GM19438 (cell line): ENCODE measurements at regions not wholly inside any gene's neighbourhood (a gene's known extent, or its start where the extent isn't known, plus 50 kb on each side); places are given as distances from the start of the nearest gene placed in this dataset.
"Not testable (repeated sequence)": the region's sequence is repeated elsewhere in the genome, so short reads cannot be mapped to it uniquely, and the experiment has no call there.

Experiments
- ATAC-seq: cut with Tn5 transposase; IDR thresholded peaks from one replicate; pipeline ENCODE4 v1.9.1; 2021; ENCODE audit warnings: low read depth; ENCODE audit not compliant: unreplicated experiment

DNA sequence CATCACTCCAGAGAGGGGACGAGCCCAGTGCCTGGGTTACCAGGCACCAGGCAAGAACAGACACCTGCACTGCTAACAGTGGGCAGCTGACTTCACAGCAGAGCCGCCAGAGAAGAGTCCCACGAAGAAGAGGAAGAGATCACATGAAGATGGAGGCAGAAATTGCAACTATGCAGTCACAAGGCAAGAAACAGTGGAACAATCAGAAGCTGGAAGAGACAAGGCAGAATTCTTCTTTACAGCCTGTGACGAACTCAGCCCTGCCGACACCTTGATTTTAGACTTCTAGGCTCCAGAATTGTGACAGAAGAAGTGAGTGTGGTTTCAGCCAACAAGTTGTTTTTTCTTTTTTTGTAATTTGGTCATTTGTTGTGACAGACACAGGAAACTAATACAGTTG lies 59.2 kb downstream of the IL12A start:
- ATAC-seq, result no peak

DNA sequence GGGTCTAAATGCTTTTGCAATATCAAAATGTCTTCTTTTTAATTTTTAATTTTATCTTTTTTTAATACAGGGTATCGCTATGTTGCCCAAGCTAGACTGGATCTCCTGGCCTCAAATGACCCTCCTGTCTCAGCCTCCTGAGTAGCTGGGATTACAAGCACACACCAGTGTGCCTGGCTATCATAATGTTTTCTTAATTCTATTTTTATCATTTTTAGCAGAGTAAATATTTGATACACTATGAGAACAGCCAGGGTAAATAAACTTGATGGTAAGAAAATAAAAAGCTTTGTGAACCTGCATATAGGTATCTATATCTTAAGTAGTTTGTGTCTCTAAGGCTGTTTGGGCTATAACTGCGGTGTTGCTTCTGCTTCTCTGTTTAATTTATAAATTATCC lies 60.4 kb downstream of the IL12A start:
- no peak for ATAC-seq

DNA sequence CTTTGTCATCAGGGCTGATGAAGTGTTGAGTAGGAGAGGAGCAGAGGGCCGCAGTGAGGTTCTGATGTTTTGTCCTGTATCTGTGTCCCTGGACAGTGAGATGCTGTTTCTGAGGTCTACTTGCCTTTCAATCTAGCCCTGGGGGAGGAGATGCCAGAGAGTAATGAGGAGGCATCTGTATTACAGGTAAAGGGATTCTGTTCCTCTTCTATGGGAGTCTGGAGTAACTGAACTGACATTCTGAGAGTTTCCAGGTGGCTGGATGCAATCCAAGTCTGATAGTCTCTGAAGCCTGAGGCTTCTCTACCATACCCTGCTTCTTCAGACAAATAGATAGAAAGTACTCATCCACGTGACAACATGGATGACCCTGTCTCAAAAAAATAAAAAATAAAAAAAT lies 60.9 kb downstream of the IL12A start:
- ATAC-seq, result no peak

DNA sequence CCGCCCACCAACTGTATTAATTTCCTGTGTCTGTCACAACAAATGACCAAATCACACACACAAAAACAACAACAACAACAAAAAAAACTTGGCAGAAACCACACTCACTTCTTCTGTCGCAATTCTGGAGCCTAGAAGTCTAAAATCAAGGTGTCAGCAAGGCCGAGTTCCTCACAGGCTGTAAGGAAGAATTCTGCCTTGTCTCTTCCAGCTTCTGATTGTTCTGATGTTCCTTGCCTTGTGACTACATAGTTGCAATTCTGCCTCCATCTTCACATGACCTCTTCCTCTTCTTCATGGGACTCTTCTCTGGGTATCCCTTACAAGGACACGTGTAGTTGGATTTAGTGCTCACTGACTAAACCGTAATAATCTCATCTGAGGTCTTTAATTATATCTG lies 61.4 kb downstream of the IL12A start:
- ATAC-seq, result no peak

DNA sequence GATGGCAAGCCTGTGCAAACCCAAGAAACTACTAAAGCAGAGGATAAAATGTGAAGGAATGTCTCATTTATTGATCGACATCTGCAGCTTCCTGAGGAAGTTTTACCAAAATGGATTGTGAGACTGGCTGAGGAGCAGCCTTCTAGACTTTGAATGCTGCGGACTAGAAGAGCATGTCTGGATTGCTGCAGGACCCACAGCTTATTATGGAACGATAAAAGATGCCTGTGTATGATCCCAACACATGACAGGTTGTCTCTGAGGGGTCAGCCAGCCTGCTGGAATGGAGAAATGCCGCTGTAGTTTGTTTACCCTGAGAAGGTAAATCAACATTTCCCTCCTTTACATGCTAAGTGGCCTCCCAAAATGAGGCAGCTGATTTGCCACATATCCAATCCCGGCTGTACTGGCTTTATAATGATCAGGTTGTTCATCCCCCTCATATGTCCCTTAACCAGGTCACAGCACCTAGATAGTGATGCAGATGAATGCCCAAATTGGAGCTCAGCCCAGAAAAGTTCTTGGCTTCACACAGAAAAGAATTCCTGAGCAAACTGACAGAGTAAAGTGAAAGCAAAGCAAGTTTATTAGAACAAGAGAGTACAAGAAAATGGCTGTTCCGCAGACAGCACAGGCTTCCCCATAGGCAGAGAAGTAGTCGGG lies 63.9 kb downstream of the IL12A start:
- ATAC-seq, result no peak

DNA sequence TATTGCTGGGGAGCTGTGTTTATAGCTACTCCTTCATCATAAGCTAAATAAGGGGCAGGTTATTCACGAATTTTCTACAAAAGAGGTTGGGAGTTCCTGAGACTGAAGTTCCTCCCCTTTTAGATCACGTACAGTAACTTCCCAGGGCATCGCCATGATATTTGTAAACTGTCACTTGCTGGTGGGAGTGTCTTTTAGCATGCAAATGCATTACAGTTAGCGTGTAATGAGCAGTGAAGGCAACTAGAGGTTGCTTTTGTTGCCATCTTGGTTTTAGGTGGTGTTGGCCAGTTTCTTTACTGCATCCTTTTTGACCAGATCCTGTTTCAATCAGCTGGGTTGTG lies 64.4 kb downstream of the IL12A start:
- ATAC-seq, result no peak

DNA sequence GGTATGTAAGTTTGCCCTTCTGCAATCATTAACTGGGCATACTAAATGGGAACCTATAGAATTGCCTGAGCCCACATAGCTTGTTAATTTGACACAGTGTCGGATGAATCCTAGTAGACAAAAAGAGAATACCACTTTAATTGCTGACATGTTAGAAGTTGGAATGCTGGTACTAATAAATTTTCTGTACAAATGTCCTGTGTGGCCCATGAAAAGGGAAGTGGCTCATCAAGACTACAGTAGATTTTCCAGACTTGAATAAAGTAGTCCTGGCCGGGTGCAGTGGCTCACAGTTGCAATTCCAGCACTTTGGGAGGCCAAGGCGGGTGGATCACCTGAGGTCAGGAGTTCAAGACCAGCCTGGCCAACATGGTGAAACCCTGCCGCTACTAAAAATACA lies 66.2 kb downstream of the IL12A start:
- ATAC-seq, result not testable (repeated sequence)

DNA sequence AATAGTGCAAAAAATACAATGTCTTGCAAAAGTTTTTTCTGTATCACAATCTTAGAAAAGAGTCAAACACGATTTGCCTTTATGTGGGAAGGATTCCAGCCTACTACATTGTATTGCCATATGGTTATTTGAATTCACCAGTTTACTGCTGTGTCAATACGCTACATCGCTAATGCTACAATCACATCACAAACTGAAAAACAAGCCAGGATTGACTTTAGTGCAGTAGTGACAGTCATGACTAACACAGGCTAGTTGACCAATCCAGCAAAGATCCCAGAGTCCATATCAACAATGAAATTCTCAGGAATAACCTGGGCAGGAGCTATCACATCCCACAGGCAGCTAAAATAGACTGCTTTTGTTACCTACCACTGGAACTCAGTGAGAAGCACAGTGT lies 67.0 kb downstream of the IL12A start:
- no peak for ATAC-seq

DNA sequence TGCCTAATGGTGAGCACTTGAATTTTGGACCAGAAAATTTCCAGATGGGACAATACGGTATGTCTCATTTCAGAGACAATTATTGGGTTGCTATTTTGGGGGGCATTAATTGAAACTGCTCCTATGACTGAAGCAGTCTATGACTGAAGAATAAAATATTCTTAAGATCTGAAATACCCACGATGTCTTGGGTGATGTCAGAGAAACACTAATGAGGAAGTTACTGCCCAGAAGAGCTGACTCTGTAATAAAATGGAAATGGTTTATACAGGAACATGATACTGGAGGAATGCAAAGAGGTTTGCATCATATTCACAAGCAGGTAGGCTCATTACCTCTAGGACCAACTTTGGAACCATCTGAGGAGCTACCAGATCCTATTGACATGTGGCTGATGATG lies 68.7 kb downstream of the IL12A start:
- ATAC-seq, result no peak

DNA sequence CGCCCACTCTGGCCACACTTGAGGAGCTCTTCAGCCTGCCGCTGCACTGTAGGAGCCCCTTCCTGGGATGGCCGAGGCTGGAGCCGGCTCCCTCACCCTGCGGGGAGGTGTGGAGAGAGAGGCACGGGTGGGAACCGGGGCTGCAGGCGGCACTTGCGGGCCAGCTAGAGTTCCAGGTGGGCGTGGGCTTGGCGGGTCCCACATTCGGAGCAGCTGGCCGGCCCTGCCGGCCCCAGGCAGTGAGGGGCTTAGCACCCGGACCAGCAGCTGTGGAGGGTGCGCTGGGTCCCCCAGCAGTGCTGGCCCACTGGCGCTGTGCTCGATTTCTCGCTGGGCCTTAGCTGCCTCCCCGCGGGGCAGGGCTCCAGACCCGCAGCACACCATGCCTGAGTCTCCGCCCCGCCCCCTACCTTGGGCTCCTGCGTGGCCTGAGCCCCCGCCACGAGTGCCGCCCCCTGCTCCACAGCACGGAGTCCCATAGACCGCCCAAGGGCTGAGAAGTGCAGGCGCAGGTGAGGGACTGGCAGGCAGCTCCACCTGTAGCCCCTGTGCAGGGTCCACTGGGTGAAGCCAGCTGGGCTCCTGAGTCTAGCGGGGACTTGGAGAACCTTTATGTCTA lies 71.9 kb downstream of the IL12A start:
- ATAC-seq, result no peak

DNA sequence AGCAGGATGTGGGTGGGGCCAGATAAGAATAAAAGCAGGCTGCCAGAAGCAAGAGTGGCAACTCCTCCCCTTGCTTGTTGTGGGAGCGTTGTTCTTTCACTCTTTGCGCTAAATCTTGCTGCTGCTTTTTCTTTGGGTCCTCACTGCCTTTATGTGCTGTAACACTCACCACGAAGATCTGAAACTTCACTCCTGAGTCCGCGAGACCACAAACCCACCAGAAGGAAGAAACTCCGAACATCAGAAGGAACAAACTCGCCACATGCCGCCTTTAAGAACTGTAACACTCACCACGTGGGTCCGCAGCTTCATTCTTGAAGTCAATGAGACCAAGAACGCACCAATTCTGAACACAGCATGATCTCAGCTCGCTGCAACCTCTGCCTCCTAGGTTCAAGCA lies 72.9 kb downstream of the IL12A start:
- no peak for ATAC-seq

DNA sequence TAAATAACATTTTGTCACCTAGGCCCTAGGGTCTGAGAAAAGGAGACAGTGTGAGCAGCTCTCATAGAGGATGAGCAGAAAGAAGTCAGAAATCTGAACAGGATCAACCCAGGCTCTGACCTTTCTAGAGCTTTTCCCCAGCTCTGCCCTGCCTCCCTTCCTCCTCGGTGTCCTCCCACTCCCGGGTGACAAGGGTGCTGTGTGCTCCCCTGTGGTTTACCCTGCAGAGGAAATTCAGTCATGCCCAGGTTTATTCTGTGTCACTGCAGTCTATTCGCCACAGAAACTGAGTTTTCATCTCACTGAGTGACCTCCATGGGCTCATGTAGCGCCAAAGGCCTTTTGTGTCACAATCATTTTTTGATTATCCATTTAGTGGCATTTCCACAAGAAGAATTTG lies 76.6 kb downstream of the IL12A start:
- ATAC-seq, result no peak

DNA sequence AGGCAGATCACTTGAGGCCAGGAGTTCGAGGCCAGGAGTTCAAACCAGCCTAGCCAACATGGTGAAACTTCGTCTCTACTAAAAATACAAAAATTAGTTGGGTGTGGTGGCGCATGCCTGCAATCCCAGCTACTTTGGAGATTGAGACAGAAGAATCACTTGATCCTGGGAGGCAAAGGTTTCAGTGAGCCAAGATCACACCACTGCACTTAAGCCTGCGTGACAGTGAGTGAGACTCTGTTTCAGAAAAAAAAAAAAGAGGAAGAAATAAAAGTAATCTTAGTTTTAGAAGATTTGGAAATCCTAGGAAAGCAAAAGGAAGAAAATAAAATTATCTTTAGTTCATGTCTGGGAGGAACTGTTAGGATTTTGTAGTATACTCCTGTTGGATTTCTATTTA lies 77.2 kb downstream of the IL12A start:
- ATAC-seq, result no peak

DNA sequence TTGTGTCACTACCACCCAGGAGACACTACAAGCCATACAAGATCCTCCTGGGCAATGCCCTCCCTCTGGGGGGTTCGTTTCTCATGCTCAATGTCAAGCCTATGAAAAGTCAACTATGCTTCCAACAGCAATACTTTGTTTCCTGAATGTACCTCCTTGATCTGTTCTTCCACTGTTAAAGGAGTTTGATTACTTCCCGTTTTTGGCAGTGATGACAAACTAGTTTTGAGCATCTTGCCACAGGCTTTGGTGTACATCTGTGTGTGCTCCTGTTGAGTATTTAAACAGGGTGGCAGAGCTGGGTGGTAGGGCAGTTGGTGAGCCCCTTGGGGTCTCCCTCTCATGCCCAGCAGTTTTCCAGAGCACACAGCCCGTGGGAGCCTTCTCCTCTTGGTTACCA lies 81.4 kb downstream of the IL12A start:
- no peak for ATAC-seq

DNA sequence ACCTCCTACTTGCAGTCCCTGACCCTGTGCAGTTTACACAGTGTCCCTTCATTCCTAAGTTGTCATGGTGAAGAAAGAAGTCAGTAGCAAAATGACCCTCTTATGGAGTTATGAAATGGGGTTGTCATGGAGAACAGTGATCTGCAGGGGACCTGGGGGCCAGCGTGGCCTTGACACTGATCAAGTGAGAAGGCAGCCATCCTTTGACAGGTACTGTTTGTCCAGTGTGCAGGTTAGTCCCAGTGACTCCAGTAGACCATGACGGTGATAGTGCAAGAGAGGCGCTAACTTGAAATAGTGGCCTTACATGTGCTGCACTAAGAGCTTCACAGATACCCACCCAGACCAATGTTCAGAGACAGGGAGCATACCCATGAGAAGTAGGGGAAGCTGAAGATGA lies 87.9 kb downstream of the IL12A start:
- ATAC-seq, result no peak

DNA sequence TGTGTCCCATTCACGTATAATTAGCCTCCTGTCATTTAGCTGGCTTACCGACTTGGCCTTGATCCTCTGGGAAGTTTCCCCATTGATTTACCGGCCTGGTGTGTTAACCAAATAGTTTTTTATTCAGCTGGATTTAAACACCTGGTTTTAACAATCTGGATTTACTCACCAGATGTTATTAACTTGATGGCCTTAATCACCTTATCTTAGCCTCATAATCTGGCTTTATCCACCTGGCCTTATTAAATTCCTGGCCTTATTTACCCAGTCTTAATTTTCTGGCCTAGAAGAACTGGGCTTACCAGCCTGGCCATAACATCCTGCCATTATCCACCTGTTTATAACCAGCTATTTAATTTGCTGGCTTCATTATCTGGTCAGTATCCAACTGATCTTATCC lies 89.9 kb downstream of the IL12A start:
- no peak for ATAC-seq

DNA sequence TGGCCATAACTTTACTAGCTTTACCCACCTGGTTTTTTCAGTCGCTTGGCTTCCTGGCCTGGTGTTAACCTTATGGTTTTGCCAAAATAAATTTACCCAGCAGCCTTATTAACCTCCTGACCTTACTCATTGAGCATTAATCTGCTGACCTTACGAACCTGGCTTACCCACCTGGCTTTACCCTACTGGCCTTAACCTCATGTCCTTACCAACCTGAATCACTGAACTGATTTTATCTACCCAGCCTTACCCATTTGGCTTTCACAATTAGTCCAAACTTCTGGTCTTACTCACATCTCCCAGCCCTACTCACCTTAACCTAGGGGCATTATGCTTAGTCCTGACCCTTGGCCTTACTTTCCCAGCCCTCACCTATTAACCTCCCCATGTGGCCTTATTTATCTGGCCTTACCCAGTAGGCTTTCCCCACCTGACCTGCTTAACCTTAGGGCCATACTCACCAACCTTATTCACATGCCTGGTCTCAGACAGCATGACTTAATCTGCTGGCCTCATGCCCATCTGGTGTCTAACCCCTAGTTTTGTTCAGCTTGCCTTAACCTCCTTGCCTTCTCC lies 93.4 kb downstream of the IL12A start:
- ATAC-seq, result no peak

DNA sequence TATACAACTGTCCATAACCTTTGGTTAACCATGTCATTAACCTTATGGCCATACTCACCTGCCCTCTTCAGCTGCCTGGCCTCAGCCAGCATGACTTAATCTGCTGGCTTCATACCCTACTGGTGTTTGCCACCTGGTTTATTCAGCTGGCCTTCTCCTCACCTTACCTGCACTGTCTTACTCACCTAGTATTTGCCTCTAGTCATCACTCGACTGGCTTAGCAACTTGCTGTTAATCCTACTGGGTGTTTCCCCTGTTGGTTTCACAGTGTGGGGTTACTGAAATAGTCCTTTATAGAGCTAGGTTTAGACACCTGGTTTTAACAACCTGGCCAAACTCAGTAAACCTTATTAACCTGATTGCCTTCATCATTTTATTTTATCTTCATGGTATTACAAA lies 96.4 kb downstream of the IL12A start:
- ATAC-seq, result no peak

DNA sequence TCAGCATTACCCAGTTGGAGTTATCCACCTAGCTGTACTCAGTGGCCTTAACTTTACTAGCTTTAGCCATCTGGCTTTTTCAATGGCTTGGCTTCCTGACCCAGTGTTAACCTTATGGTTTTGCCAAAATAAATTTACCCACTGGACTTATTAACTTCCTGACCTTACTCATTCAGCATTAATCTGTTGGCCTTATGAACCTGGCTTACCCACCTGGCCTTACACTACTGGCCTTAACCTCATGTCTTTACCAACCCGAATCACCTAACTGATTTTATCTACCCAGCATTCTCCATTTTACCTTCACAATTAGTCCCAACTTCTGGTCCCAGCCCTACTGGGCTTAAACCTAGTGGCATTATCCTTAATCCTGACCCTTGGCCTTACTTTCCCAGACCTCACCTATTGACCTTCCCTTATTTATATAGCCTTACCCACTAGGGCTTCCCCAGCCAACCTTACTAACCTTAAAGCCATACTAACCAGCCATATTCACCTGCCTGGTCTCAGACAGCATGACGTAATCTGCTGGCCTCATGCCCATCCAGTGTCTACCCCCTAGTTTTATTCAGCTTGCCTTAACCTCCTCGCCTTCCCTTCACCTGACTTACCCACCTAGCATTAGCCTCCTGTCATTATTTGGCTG lies 100.0 kb downstream of the IL12A start:
- ATAC-seq, result no peak

DNA sequence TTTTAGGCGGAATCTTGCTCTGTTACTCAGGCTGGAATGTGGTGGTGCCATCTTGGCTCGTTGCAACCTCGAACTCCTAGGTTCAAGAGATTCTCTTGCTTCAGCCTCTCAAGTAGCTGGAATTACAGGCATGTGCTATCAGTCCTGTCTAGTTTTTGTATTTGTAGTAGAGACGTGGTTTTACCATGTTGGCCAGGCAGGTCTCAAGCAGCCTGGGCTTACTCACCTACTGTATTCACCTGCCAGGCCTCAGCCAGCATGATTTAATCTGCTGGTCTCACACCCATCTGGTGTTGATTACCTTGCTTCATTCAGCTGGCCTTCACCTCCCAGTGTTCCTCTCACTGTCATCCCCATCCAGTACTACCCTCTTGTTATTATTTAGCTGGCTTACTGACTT lies 102.0 kb downstream of the IL12A start:
- ATAC-seq, result no peak

DNA sequence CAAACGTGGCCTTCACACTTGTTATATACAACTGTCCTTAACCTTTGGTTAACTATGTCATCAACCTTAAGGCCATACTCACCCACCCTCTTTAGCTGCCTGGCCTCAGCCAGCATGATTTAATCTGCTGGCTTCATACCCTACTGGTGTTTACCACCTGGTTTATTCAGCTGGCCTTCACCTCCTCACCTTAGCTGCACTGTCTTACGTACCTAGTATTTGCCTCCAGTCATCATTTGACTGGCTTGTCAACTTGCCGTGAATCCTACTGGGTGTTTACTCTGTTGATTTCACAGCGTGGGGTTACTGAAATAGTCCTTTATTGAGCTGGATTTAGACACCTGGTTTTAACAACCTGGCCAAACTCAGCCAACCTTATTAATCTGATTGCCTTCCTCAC lies 102.8 kb downstream of the IL12A start:
- ATAC-seq, result no peak

DNA sequence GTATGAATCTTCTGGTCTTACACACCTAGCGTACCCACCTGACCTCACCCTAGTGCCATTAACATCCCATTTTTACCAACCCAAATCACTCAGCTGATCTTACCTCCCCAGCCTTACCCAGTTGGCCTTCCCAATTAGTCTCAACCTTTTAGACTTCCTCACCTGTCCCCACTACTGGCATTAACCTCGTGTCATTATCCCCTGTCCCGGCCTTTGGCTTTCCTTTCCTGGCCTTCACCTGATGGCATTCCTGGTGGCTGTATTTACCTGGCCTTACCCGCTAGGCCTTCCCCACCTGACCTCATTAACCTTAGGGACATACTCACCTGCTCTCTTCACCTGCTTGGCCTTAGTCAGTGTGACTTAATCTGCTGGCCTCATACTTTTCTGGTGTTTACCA lies 104.1 kb downstream of the IL12A start:
- no peak for ATAC-seq
